Activated CD4-positive, alpha-beta T cell treated with anti-CD3 and anti-CD28 coated beads, Interleukin-2, amount 50 U/mL, for 4 hours (primary cell): ENCODE measurements at regions not wholly inside any gene's neighbourhood (a gene's known extent, or its start where the extent isn't known, plus 50 kb on each side); places are given as distances from the start of the nearest gene placed in this dataset.
"Not testable (repeated sequence)": the region's sequence is repeated elsewhere in the genome, so short reads cannot be mapped to it uniquely, and the experiment has no call there.

Source experiments
- DNase-seq, 2 experiments: peaks; one replicate each; pipeline ENCODE4 v3.0.0-alpha.2; 2020

DNA sequence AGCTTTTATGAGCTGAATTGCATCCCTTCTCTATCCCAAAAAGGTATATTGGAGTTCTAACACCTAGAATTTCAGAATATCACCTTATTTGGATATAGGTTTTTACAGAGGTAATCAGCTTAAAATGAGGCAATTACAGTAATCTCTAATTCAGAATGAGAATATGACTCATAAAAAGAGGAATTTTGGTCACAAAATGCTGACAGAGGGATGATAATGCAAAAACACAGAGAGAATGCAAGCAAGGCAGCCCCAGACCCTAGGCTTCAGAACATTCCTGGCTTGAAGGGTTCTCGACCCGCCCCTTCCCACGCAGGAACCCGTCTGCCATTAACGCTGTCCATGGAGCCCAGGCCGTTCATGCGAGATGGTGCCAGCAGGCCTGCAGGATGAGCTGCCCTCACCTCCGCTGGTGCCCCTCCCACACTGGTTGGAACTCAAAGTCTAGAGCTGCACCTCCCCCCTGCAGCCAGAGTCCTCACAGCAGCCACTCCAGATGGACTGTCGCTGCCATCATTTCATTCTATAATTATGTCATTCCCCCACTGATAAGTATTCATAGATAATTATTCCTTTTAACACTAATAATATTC is 1173.4 kb upstream of the ACO1 start:
- DNase-seq = no peak

DNA sequence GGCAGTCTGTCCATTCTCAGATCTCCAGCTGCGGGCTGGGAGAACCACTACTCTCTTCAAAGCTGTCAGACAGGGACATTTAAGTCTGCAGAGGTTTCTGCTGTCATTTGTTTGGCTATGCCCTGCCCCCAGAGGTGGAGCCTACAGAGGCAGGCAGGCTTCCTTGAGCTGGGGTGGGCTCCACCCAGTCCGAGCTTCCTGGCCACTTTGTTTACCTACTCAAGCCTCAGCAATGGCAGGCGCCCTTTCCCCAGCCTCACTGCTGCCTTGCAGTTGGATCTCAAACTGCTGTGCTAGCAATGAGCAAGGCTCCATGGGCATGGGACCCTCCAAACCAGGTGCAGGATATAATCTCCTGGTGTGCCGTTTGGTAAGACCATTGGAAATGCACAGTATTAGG is 1154.5 kb upstream of the ACO1 start:
- not testable (repeated sequence) for DNase-seq

DNA sequence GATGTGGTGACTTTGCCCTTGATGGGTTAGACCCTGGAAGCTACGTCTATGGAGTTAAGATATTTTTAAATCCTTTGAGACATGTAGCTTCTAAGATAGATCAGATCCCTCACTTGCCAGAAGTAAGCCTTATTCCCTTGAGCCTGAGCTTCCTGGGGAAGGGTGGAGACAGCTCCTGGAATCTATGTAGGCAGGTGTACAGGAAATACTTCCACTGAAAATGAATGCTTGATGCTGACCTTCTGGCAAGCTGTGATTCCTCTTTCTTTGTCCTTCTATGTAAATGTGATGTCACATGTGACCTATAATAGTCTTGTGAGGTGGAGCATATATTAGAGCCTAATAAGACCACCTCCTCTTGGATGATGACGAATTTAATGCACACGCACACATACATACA is 1152.0 kb upstream of the ACO1 start:
- DNase-seq = no peak

DNA sequence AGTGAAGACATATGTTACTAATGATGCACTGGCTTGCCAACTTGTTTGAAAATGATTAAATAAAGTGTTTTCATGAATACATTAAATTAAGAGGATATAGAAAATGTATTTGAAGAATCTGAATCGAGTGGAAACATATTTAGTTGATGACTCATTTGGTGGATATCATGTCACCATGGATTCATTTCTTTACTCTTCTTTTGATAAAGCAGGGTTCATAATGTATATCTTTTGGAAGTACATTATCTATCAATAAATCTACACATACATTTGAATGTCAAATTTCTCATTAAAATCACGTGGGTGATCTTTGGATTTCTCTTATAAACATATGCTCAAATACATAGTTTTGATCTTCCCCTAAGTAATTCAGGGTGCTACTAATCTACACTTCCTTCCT is 1148.1 kb upstream of the ACO1 start:
- DNase-seq = no peak

DNA sequence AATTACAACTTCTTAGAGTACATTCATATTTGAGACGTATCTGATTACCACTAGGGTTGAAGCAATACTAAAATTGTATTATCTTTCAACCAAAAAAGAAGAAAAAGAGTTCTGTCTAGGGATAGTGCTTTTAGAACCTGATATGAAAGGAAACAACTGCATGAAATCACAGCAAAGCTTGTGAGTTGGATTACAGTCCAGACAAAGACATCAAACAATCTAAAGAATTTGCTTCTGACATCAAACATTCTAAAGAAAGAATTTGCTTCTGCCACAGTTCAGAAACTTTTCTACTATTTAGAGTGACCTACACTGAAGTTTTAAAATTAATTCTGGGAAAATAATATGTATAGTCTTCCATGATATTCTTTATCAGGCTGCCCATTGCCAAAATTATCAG is 1141.1 kb upstream of the ACO1 start:
- DNase-seq = no peak

DNA sequence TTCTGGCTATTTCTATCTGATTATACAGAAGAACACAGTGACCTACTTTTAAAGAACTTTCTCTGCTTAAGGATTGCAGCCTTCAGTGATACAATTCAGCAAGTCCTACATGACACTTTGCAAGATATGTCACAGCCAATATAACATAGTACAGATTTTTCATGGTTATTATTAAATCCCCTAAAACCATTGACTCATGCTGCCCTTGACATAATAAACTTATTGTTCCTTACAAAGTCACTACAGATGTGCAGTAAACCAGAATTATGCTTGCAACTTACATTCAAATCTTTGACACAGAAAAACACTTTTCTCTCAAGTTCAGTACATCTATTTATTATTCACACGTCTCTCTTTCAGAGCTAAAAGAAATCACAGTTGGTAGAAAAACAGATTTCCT is 1136.3 kb upstream of the ACO1 start:
- DNase-seq = no peak

DNA sequence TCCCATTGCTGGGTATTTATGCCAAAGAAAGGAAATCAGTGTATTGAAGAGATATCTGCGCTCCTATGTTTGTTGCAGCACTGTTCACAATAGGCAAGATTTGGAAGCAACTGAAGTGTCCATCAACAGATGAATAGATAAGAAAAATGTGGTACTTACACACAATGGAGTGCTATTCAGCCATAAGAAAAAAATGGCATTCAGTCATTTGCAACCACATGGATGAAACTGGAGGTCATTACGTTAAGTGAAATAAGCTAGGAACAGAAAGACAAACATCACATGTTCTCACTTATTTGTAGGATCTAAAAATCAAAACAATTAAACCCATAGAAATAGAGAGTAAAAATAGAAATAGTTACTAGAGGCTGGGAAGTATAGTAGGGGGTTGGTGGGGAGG is 1133.1 kb upstream of the ACO1 start:
- no peak for DNase-seq

DNA sequence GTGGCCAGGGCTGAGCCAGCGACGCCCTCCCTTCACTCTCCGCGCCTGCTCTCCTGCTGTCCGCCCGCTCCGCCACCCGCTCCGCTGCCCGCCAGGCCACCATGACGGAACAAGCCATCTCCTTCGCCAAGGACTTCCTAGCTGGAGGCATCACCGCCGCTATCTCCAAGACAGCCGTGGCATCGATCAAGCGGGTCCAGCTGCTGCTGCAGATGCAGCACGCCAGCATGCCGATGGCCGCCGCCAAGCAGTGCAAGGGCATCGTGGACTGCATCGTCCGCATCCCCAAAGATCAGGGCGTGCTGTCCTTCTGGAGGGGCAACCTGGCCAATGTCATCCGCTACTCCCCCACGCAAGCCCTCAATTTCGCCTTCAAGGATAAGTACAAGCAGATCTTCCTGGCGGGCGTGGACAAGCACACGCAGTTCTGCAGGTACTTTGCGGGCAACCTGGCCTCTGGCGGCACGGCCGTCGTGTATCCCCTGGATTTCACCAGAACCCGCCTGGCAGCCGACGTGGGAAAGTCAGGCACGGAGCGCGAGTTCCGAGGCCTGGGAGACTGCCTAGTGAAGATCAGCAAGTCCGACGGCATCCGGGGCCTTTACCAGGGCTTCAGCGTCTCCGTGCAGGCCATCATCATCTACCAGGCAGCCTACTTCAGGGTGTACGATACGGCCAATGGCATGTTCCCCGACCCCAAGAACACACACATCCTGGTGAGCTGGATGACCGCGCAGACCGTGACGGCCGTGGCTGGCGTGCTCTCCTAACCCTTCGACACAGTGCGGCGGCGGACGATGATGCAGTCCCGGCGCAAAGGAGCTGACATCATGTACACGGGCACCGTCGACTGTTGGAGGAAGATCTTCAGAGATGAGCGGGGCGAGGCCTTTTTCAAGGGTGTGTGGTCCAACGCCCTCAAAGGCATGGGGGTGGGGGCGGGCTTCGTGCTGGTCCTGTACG is 1130.4 kb upstream of the ACO1 start:
- DNase-seq = no peak

DNA sequence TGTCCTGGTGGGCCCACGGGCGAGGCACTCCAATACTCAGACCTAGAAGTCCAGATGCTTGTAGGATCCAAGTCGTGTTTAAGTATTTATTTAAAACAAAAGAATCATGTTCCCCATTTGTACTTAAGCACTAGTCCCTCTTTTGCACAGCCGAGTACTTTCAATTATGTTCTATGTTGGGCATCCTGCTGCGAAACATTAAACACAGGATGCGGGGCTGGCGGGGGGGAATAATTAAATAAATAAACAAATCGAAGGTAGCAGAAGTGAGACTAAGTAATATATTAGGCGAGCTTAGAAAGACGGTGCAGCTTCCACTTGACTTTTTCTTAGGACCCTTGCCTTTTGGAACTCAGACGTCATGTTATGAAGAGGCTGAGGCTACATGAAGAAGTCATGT is 1129.2 kb upstream of the ACO1 start:
- no peak for DNase-seq

DNA sequence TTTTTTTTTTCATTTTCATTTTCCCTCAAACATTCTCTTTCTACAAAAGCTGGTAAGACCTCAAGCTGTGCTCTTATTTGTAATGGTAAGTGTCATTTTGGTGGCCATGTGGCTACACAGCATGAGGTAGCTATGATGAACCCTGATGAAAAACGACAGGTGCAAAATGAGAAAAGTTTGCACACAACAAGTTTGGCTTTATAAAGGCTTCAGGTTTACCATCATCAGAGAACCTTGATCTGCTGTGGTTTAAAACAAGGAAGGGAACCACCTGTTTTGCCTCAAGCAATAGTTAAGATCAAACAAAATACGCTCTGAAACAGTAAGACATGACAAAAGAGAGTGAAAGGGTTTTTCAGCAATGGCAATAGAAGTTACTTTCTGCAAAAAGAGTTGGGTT is 1124.6 kb upstream of the ACO1 start:
- DNase-seq = no peak

DNA sequence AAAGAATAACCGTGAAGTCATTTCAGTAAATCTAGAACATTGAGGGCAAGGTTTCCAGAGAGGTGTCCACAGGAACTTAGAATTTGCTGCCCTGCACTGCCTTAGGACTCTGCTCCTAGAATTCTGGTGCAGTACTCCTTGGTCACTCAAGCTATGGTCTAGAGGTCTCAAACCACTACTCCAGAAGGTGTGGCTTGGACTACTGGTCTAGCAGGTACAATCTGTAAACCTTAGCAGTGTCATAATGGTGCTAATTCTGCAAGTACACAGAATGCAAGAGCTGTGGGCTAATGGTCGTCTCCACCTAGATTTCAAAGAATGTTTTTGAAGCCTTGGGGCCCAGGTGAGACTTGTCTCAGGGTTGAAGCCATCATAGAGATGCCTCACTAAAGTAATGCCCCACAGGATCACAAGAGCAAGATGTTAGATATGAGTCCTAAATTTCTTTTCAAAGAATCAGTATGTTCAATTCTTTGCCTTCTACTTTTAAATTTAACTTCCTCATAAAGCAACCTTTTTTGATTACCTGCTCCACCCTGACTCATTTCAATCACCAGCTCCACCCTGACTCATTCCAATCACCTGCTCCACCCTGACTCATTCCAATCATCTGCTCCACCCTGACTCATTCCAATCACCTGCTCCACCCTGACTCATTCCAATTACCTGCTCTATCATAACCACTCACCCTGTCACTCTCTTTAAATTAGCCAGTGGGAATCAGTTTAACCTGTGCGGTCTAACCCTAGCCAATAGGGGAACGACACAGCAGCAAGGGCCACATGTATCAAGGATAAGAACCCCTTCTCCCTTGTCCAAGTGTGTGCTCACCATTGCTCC is 1111.8 kb upstream of the ACO1 start:
- DNase-seq = no peak

DNA sequence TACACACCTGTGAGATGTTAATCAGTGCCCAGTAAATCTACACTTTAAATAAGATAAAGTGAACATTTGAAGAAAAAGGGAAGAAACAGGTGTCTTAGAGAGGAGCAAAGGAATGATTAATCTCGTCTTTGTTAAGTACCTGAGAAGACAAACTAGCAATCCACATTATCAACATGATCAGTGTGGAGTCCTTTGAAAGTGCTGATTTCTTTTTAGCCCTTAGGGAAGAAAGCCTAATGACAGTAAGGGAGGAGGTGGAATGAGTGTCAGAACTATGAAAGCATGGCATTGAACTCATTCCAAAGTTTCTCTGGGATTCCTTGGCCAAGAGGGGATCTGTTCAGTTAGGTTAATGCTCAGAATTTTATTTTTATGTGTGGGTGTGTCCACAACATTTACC is 1109.0 kb upstream of the ACO1 start:
- no peak for DNase-seq

DNA sequence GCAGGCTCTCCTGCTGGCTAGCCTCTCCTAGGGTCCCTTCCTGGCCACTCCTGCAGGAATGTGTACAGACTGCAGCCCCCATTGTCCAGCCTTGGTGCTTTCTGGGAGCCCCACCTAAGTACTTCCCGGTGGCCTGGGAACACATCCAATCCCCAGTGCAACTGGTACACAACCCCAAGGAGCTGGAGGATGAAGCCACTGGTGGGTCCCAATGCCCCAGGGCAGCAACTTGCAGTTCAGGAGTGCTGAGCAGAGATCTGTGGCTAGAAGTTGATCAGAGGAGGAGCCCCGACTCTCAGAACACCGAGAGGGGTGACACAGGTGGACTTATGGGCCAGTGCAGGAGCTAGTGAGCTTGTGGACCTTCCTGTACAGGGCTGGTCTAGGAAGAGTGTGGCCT is 1093.7 kb upstream of the ACO1 start:
- no peak for DNase-seq

DNA sequence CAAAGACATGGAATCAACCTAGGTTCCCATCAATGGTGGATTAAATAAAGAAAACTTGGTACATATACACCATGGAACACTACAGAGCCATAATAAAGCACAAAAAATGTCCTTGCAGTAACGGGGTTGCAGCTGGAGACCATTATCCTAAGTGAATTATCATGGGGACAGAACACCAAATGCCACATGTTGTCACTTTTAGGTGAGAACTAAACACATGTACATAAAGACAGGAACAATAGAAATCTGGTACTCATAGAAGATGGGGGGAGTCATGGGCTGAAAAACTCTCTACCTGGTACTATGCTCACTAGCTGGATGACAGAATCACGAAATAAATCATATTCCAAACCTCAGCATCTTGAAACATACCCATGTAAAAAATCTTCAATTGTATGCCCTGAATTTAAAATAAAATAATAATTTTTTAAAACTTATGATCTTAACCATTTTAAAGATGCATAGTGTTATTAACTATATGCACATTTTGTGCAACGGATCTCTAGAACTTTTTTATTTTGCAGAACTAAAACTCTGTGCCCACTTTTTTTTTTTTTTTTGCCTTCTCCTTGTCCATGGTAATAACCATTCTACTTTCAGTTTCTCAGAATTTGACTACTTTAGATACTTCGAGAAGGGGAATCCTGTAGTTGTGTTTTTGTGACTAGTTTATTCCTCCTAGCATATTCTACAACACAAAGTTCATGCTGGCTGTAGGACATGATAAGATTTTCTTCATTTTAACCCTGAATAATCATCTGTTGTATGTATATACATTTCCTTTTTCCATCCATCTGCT is 1081.6 kb upstream of the ACO1 start:
- DNase-seq = no peak

DNA sequence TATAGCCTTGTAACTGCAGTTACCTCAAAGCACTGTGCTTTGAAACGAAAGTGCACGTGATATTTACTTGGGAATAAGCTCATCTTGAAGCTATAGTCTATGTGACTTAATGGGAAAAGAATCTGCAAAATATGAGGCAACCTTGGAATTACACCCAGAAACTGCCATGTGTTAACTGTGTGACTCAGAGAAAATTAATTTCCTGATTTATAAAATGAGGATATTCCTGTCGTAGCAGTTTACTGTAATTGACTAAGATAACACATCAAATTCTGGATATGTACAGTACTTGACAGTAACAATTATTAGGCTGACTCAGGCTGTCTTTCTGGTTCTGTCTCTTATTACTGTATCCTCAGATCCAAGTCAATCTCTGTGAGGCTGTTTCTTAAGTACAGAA is 1079.9 kb upstream of the ACO1 start:
- no peak for DNase-seq

DNA sequence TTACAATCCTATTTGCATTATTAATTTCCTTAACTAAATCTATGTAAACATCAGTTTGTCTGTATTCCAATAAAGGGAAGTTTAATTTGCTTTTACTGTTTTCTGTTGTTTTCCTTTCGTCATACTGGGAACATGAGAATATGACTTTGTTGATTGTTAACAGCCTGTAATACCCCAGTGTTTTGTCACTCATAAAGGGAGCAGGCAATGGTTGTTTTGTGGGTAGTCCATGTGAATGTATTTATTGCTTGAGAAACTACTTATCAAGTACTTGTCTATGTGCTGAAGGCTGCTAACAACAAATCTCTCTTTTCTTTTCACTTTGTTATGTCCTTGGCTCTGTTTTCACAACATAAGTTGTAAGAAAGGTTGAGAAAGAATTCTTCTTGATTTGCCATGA is 1070.2 kb upstream of the ACO1 start:
- DNase-seq = no peak

DNA sequence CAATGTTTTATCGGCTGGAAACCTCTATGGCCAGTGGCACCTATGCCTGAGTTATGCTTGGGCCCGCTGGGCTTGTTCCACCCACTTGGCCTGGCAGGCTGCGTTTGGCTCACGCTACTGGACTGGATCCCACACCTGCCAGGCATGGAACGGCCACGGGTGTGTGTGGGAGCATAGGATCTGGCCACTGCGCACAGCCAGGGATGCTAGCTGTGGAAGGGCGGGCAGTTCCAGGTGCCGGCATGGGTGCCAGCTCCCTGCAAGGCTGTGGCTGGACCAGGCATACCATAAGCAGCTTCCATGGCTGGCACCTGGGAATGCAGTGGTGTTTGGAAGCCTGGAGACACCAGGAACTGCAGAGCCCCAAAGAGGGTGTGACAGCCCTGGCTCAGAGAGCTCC is 1063.9 kb upstream of the ACO1 start:
- no peak for DNase-seq

DNA sequence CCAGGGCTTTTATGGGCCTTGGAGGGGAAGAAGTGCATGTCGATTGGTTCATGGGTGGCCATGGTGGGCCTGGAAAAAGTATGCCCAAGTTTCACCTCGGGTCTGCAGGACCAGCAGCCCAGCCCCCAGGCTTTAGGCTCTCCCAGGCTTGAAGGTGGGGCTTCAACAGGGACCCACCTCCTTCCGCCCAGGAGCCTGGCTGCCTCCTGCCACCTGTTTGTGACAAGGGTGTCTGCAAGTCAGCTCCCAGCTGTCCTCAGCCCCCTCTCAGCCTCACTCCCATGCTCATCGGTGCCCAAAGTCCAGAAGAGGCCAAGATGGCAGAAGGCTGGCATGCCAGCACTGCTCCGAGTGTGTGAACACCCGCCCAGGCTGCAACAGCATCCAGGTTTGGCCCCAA is 1063.2 kb upstream of the ACO1 start:
- no peak for DNase-seq

DNA sequence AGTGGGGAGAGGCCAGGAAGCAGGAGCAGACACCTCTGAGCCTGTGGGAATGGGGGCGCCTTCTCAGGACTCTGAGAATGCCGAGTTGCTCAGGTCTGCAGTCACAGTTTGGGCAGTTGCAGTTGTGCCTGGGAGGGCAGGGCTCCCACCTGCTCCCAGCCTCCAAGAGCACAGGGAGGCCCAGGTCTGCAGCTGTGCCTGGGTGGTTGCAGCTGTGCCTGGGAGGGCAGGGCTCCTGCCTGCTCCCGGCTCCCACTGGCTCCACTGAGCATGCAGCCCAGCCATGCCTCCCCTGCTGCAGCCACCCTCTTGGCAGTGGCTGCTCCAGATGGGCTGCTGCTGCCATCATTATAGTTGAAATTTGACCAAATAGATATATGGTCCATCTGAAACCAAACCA is 1062.8 kb upstream of the ACO1 start:
- no peak for DNase-seq

DNA sequence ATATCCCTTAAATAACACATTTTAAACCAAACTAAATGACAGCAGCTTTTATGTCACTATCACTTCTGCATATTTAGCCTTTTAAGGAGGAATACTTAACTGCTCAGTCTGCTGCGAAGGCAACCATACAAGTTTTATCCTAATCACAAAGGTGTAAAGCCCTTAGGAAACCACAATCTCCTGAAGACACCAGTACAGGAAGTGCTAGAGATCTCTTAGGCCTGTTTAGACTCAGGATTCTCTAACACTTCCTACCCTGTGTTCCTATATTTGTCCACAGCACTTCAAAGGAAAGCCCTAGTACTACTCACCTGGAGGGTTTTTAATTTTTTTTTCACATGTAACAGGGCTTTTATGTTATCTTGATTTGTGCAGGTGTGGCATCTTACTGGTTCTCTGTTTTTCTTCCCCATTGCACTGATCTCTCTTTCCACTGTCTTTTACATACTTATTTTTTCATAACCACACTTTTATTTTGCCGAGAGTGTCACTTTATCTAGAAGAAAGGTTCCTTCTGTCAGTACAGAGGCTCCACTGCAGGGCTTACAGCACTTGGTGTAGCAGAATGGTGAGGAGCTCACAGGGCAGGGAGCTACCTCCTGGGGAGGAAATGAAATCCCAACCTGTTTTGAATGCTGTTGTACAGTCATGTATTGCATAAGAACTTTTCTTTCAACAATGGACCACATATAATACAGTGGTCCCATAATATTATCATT is 1060.6 kb upstream of the ACO1 start:
- DNase-seq = no peak

DNA sequence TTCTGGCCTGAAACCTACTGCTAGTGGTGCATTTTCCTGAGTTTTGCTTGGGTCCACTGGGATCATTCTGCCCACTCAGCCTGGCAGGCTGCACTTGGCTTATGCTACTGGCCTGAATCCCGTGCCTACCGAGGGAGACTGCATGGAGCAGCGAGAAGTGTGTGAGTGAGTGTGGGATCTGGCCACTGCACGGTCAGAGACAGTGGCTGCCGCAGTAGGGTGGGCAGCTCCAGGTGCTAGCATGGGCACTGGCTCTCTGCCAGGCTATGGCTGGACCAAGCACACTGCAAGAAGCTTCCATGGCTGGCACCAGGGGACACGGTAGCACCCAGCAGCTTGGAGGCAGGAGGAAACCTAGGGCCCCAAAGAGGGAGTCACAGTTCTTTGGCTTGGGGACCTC is 1058.7 kb upstream of the ACO1 start:
- no peak for DNase-seq

DNA sequence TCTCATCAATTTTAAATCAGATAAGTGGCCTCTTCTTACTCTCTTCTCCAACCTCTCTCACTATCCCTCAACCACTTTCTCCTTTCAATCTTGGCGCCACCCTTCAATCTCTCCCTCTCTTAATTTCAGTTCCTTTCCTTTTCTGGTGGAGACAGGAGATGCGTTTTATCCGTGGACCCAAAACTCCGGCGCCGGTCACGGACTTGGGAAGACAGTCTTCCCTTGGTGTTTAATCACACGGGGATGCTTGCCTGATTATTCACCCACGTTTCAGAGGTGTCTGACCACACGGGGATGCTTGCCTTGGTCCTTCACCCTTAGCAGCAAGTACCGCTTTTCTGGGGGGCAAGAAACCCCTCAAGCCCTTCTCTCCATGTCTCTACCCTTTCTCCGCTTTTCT is 1057.6 kb upstream of the ACO1 start:
- DNase-seq = not testable (repeated sequence)
